Epidermal melanocyte (primary cell): ENCODE measurements at regions not wholly inside any gene's neighbourhood (a gene's known extent, or its start where the extent isn't known, plus 50 kb on each side); places are given as distances from the start of the nearest gene placed in this dataset.

ENCODE experiments used
- DNase-seq: peaks from one replicate; pipeline ENCODE4 v3.0.0; 2011; ENCODE audit warnings: low spot score; ENCODE audit not compliant: insufficient read length

- no peak for DNase-seq
Observed at GRCh38 chr6:133693565-133693964, 195.3 kb upstream of the TCF21 start.

GRCh38 chr6:133697185-133697584, 191.7 kb upstream of the TCF21 start:
- no peak for DNase-seq

- no peak for DNase-seq
Observed at GRCh38 chr6:133697666-133698065, 191.2 kb upstream of the TCF21 start.

- no peak for DNase-seq
Observed at GRCh38 chr6:133698272-133698671, 190.6 kb upstream of the TCF21 start.

GRCh38 chr6:133699741-133700385, 189.1 kb upstream of the TCF21 start:
- no peak for DNase-seq

GRCh38 chr6:133701633-133702331, 187.1 kb upstream of the TCF21 start:
- no peak for DNase-seq

- no peak for DNase-seq
Observed at GRCh38 chr6:133704371-133704770, 184.5 kb upstream of the TCF21 start.

- no peak for DNase-seq
Observed at GRCh38 chr6:133705066-133705465, 183.8 kb upstream of the TCF21 start.

- no peak for DNase-seq
Observed at GRCh38 chr6:133705731-133706130, 183.2 kb upstream of the TCF21 start.

- no peak for DNase-seq
Observed at GRCh38 chr6:133707456-133707855, 181.5 kb upstream of the TCF21 start.

GRCh38 chr6:133710826-133711225, 178.1 kb upstream of the TCF21 start:
- no peak for DNase-seq

GRCh38 chr6:133715270-133715669, 173.6 kb upstream of the TCF21 start:
- no peak for DNase-seq

- no peak for DNase-seq
Observed at GRCh38 chr6:133724726-133725125, 164.2 kb upstream of the TCF21 start.

GRCh38 chr6:133726188-133726587, 162.7 kb upstream of the TCF21 start:
- DNase-seq = no peak

- DNase-seq = no peak
Observed at GRCh38 chr6:133730881-133731280, 158.0 kb upstream of the TCF21 start.

GRCh38 chr6:133740218-133740617, 148.7 kb upstream of the TCF21 start:
- no peak for DNase-seq

GRCh38 chr6:133740816-133741215, 148.1 kb upstream of the TCF21 start:
- no peak for DNase-seq

- no peak for DNase-seq
Observed at GRCh38 chr6:133741375-133741861, 147.5 kb upstream of the TCF21 start.

- DNase-seq = no peak
Observed at GRCh38 chr6:133743621-133744020, 145.3 kb upstream of the TCF21 start.

GRCh38 chr6:133746417-133746770, 142.5 kb upstream of the TCF21 start:
- no peak for DNase-seq

- no peak for DNase-seq
Observed at GRCh38 chr6:133748628-133749027, 140.3 kb upstream of the TCF21 start.

- no peak for DNase-seq
Observed at GRCh38 chr6:133749427-133749826, 139.5 kb upstream of the TCF21 start.

- DNase-seq = no peak
Observed at GRCh38 chr6:133752129-133752528, 136.8 kb upstream of the TCF21 start.
